GM19372 (cell line): ENCODE measurements at regions not wholly inside any gene's neighbourhood (a gene's known extent, or its start where the extent isn't known, plus 50 kb on each side); places are given as distances from the start of the nearest gene placed in this dataset.

Experiments
- ATAC-seq: cut with Tn5 transposase; IDR thresholded peaks from one replicate; pipeline ENCODE4 v1.9.1; 2021; ENCODE audit warnings: mild to moderate bottlenecking, low read depth, moderate library complexity; ENCODE audit not compliant: unreplicated experiment

- no peak for ATAC-seq
These were observed 59.7 kb upstream of the UBL3 start for GRCh38 chr13:29909975-29910674.

GRCh38 chr13:29909081-29909730 lies 58.8 kb upstream of the UBL3 start:
- no peak for ATAC-seq

DNA sequence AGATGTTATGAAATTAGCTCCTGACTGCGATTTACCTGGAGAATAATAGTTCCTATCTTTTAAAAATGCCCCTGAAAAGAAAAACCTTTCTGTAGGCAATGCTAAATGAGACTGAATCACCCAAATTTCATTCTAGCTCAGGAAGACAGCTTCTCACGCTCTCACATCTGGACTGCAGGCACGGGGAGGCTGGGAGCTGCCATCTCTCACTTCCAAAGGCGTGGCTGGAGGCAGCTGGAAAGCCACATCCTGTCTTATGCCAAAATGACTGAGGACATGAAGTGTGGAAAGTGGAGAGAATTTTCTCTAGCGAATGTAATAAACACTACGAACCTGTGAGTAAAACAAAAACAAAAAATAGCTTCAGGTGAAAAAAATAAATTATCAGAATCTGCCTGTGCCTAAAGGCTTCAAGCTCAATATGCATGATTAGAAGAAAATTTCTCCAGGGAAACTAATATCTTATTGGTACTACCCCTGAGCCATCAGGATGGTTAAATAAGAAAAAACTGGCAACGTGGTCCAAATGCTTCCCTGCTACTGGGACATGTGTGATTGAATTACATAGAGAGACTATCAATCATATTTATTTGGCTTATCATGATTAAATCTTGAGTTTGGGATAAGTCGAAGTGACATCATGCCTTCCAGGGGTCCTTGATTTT lies 58.1 kb upstream of the UBL3 start:
- no peak for ATAC-seq

DNA sequence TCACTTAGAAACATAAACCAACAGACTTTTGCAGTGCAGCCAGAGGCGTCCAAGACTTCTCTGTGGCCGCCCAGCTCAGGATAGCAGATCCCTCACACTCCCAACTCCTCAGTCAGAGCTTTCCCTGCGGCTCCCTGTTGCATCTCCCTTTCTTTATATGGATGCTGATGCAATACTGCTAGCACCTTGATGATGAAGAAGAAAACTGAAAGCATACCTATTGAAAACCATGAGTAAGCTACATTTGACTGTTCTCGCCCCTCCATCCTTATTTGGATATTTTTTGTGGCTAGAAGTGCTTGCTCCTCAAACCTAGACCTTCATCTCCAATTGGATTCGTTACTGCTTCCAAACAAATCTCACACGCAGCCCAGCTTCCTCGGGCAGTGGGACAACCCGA lies 57.3 kb upstream of the UBL3 start:
- ATAC-seq = no peak

GRCh38 chr13:29906432-29907011 lies 56.1 kb upstream of the UBL3 start:
- ATAC-seq = no peak

DNA sequence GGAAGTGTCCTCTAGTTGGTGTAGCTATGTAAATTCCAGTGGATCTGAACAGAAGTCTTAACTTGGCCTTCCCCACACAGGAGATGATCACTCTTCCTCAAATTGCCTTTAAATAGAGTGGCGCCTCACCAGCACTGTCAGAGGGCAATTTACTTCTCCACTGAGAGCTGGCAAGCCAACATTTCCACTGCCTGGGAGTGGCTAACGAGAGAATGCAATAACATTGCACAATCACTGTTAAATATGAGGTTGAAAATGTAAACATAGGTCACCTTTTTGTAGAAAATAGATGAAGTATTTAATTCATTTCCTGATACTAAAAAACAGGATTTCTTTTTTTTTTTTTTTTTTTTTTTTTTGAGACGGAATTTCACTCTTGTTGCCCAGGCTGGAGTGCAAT lies 55.4 kb upstream of the UBL3 start:
- no peak for ATAC-seq

DNA sequence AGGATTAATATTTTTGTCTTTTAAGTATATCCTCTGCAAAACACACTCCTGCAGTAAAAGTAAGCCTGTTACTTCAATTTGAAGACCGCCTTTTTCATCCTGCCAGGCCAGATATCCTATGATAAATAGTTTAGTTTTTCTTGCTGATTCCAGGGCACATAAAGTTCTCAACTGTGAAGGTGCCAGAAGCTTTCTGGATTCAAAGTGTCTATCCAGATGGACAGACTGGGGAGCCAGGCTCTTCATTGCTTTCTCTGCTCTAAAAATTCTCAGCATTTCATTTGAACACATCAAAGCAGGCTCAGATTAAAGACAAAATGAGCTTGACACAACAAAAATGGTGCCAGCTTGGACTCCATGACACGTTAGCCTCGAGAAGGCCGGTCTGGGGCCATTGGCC lies 53.6 kb upstream of the UBL3 start:
- ATAC-seq = no peak

DNA sequence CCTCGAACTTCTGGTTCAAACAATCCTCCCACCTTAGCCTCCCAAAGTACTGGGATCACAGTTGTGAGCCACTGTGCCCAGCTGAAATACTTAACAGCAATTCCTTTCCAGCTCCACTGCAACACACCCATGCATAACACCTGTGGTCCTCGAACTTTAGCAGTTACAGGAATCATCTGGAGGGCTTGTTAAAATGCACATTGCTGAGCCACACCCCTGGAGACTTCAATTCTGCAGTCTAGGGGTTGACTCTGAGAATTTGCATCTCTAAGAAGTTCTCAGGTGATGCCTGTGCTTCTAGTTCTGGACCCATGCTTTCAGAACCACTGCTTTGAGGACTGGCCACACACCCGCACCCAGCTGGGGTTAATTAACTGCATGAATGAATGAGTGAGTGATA lies 53.1 kb upstream of the UBL3 start:
- ATAC-seq = no peak

DNA sequence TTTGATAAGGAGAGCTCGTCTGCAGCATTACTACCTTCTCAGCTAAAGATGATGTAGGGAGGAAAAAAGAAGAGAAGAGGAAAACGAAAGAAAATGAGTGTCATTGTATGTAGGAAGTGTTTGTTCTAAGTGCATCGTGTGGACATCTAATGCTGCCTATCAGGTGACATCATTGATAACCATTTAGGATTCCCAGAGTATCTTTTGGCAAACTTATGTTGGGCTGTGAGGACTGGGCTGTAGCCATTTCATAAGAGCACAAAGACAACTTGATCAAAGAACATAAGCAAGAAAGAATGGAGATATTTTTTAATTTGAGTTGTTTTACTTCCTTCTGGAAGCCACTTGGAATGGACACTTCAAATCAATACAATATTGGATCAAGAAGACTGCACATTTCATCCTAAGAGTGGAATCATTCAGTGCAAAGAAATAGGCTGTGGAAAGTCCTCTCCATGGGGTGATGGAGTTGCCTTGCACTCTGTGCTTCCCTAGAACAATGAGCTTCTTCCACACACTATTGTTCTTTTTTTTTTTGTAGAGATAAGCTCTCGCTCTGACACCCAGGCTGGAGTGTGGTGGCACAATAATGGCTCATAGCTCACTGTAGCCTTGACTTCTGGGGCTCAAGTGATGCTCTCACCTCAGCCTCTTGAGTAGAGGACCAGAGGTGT lies 52.4 kb upstream of the UBL3 start:
- no peak for ATAC-seq

DNA sequence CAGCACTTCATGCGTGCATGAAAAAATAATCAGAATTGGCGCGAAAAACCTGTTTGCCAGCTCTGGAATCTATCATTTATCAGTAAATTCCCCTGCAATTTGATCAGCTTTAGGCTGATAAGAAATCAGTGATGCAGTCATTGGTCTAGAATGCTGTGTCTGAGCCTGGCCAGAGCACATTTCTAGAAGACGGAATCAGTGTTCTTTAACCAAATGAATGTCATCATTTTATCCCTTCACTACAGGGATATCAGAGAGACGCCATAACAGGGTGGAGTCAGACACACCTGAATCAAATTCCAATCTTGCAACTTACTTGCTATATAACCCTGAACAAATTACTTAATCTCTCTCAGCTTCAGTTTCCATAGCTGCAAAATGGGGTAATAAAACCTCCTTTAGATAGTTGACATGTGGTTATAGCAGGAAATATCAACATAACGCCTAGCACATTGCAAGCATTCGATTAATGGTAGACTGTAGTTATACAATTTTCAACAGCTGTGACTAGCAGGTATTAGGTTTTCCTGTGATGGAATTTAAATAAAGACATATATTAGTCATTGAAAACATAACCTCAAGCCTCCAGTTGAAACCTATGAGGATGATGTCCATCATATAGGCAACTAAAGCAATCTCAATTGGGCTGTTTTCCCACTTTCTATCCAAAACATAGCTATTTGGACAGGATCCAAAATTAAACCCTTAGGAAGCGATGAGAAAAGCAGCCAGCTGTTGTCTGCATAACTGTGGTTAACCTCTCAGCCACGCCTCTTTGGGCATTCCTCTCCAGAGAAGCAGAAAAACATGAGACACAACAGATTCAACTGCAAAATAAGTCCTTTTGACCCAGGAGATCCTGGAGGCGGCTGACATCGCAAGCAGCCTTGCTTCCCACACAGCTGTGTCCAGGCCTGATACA lies 51.6 kb upstream of the UBL3 start:
- no peak for ATAC-seq
